H9 (cell line): ENCODE measurements at regions not wholly inside any gene's neighbourhood (a gene's known extent, or its start where the extent isn't known, plus 50 kb on each side); places are given as distances from the start of the nearest gene placed in this dataset.
"Not testable (repeated sequence)": the region's sequence is repeated elsewhere in the genome, so short reads cannot be mapped to it uniquely, and the experiment has no call there.

ENCODE experiments used
- DNase-seq: peaks from one replicate; pipeline ENCODE4 v3.0.0-alpha.2; 2017
- H2AFZ ChIP-seq: one replicate; pipeline ENCODE4 v1.6.1; 2013; ENCODE audit warnings: mild to moderate bottlenecking, low read length, control low read depth, moderate library complexity
- H2AK5ac ChIP-seq: 2 replicates; pipeline ENCODE4 v1.6.1; 2013; ENCODE audit warnings: low read length, control low read depth, mixed read lengths; ENCODE audit not compliant: insufficient read length
- H2BK120ac ChIP-seq: one replicate; pipeline ENCODE4 v1.6.1; 2013; ENCODE audit warnings: low read depth, mild to moderate bottlenecking, low read length, control low read depth, inconsistent platforms; ENCODE audit not compliant: poor library complexity, severe bottlenecking
- H2BK12ac ChIP-seq: 2 replicates; pipeline ENCODE4 v1.6.1; 2013; ENCODE audit warnings: low read length, control low read depth, mixed read lengths, low read depth; ENCODE audit not compliant: insufficient read length
- H2BK15ac ChIP-seq: 2 replicates; pipeline ENCODE4 v1.6.1; 2013; ENCODE audit warnings: low read depth, low read length, control low read depth
- H2BK20ac ChIP-seq: one replicate; pipeline ENCODE4 v1.6.1; 2013; ENCODE audit warnings: low read depth, mild to moderate bottlenecking, low read length, control low read depth, inconsistent platforms; ENCODE audit not compliant: poor library complexity, severe bottlenecking
- H2BK5ac ChIP-seq: 2 replicates; pipeline ENCODE4 v1.6.1; 2013; ENCODE audit warnings: low read length, control low read depth, mixed read lengths; ENCODE audit not compliant: insufficient read length
- H3K14ac ChIP-seq: 2 replicates; pipeline ENCODE4 v1.6.1; 2013; ENCODE audit warnings: low read length, control low read depth; ENCODE audit not compliant: insufficient read depth
- H3K18ac ChIP-seq: 2 replicates; pipeline ENCODE4 v1.6.1; 2013; ENCODE audit warnings: low read depth, mild to moderate bottlenecking, mixed read lengths, low read length, control low read depth; ENCODE audit not compliant: insufficient read length
- H3K23ac ChIP-seq: 2 replicates; pipeline ENCODE4 v1.6.1; 2013; ENCODE audit warnings: low read length, control low read depth, mixed read lengths, low read depth; ENCODE audit not compliant: insufficient read length
- H3K23me2 ChIP-seq: 2 replicates; pipeline ENCODE4 v1.6.1; 2013; ENCODE audit warnings: low read depth, mild to moderate bottlenecking, mixed read lengths, low read length, control low read depth; ENCODE audit not compliant: insufficient read length, poor library complexity, severe bottlenecking
- H3K27ac ChIP-seq: 2 replicates; pipeline ENCODE4 v1.5.1; 2013; ENCODE audit warnings: low read length, control low read depth, mixed read lengths, low read depth; ENCODE audit not compliant: insufficient read length
- H3K27me3 ChIP-seq: 2 replicates; pipeline ENCODE4 v1.6.1; 2013; ENCODE audit warnings: low read length, control low read depth, inconsistent platforms; ENCODE audit not compliant: insufficient read depth
- H3K4ac ChIP-seq: 2 replicates; pipeline ENCODE4 v1.6.1; 2013; ENCODE audit warnings: low read depth, mild to moderate bottlenecking, control low read depth, inconsistent platforms, low read length, moderate library complexity
- H3K4me1 ChIP-seq: 2 replicates; pipeline ENCODE4 v1.6.1; 2013; ENCODE audit warnings: low read length, control low read depth, inconsistent platforms; ENCODE audit not compliant: insufficient read depth
- H3K4me2 ChIP-seq: 2 replicates; pipeline ENCODE4 v1.6.1; 2013; ENCODE audit warnings: low read length, control low read depth, mixed read lengths; ENCODE audit not compliant: insufficient read length, insufficient read depth
- H3K56ac ChIP-seq: 2 replicates; pipeline ENCODE4 v1.6.1; 2013; ENCODE audit warnings: low read depth, mild to moderate bottlenecking, mixed read lengths, low read length, control low read depth; ENCODE audit not compliant: insufficient read length
- H3K79me1 ChIP-seq: 2 replicates; pipeline ENCODE4 v1.6.1; 2013; ENCODE audit warnings: low read depth, mild to moderate bottlenecking, moderate library complexity, low read length, control low read depth, inconsistent platforms; ENCODE audit not compliant: insufficient read depth, poor library complexity, severe bottlenecking
- H3K79me2 ChIP-seq: 2 replicates; pipeline ENCODE4 v1.6.1; 2013; ENCODE audit warnings: low read length, control low read depth, inconsistent platforms; ENCODE audit not compliant: insufficient read depth
- H3K9ac ChIP-seq: 2 replicates; pipeline ENCODE4 v1.6.1; 2013; ENCODE audit warnings: low read length, control low read depth, mixed read lengths; ENCODE audit not compliant: insufficient read length; ENCODE audit errors: extremely low read depth
- H3K9me3 ChIP-seq: one replicate; pipeline ENCODE4 v1.6.1; 2013; ENCODE audit warnings: low read depth, low read length, inconsistent platforms; ENCODE audit not compliant: control insufficient read depth
- H3T11ph ChIP-seq: one replicate; pipeline ENCODE4 v1.6.1; 2013; ENCODE audit warnings: mild to moderate bottlenecking, low read length, control low read depth, inconsistent platforms
- H4K20me1 ChIP-seq: one replicate; pipeline ENCODE4 v1.6.1; 2013; ENCODE audit not compliant: control insufficient read depth, insufficient read length, insufficient read depth
- H4K5ac ChIP-seq: 2 replicates; pipeline ENCODE4 v1.6.1; 2013; ENCODE audit warnings: low read depth, mild to moderate bottlenecking, mixed read lengths, low read length, control low read depth; ENCODE audit not compliant: insufficient read length
- H4K8ac ChIP-seq: replicated peaks from 2 replicates; pipeline ENCODE4 v1.6.1; 2013; ENCODE audit warnings: low read length, control low read depth, mixed read lengths, low read depth; ENCODE audit not compliant: insufficient read length
- H4K91ac ChIP-seq: 2 replicates; pipeline ENCODE4 v1.6.1; 2013; ENCODE audit warnings: low read depth, mild to moderate bottlenecking, moderate library complexity, mixed read lengths, low read length, control low read depth; ENCODE audit not compliant: insufficient read length
- H3K27ac Mint-ChIP-seq, 3 experiments: 2 replicates in 2 of 3; 3 replicates in 1 of 3; pipeline ENCODE4 v1.8.0; 2020 to 2021; ENCODE audit warnings: mixed read lengths in 3 of 3, mild to moderate bottlenecking in 1 of 3, moderate library complexity in 1 of 3
- H3K27me3 Mint-ChIP-seq: 2 replicates; pipeline ENCODE4 v1.8.0; 2021; ENCODE audit warnings: low read depth, mild to moderate bottlenecking, moderate library complexity, mixed read lengths
- H3K36me3 Mint-ChIP-seq, 3 experiments: 2 replicates in 2 of 3; 3 replicates in 1 of 3; pipeline ENCODE4 v1.8.0; 2020 to 2021; ENCODE audit warnings: low read depth in 3 of 3, mixed read lengths in 3 of 3; ENCODE audit not compliant: insufficient read depth in 1 of 3
- H3K4me1 Mint-ChIP-seq, 2 experiments: 2 replicates each; pipeline ENCODE4 v1.8.0; 2020; ENCODE audit warnings: mixed read lengths in 2 of 2
- H3K4me3 Mint-ChIP-seq, 2 experiments: 2 replicates in 1 of 2; 3 replicates in 1 of 2; pipeline ENCODE4 v1.8.0; 2020 to 2021; ENCODE audit warnings: mild to moderate bottlenecking in 2 of 2, mixed read lengths in 2 of 2, moderate library complexity in 1 of 2
- H3K9me3 Mint-ChIP-seq, 2 experiments: 2 replicates in 1 of 2; 3 replicates in 1 of 2; pipeline ENCODE4 v1.8.0; 2020; ENCODE audit warnings: mild to moderate bottlenecking in 2 of 2, mixed read lengths in 2 of 2, moderate library complexity in 1 of 2
- CTCF ChIP-seq: fragments of 200-600 bp; sonication (generic); conservative IDR thresholded peaks from 3 replicates; pipeline ENCODE4 v1.8.0; 2021; ENCODE audit warnings: antibody characterized with exemption, mild to moderate bottlenecking
- WGBS: extraction: QIAGEN DNeasy Blood & Tissue Kit; methylation state at CpG from one replicate; pipeline ENCODE4 v1.1.7; 2013; ENCODE audit warnings: missing lambda C conversion rate, low lambda C conversion rate, mixed read lengths; ENCODE audit not compliant: insufficient read length; ENCODE audit errors: extremely low coverage; 5-methylcytosine and 5-hydroxymethylcytosine counted together

DNA sequence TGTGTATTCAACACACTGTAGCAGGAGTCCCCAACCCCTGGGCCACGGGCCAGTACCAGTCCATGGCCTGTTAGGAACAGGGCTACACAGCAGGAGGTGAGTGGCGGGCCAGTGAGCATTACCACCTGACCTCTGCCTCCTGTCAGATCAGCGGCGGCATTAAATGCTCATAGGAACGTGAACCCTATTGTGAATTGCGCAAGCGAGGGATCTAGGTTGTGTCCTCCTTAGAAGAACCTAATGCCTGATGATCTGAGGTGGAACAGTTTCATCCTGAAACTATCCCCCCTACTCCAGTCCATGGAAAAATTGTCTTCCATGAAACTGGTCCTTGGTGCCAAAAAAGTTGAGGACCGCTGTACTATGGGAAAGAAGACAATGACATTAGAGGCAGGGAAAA lies 386.9 kb downstream of the PREX1 start:
- H3K27me3 ChIP-seq = no peaks in the 10 kb centered on the region
- no peak overlapping the region for H3K4me3 Mint-ChIP-seq
- no peak overlapping the region for H3K9ac ChIP-seq
- TF ChIP-seq CTCF = no peak
- H3K79me1 ChIP-seq = no peaks in the 10 kb centered on the region
- H3K27ac Mint-ChIP-seq = no peak overlapping the region; a peak in 1 of 7 replicates
- no peak for DNase-seq
- no peaks in the 10 kb centered on the region for H4K20me1 ChIP-seq
- no peak overlapping the region for H2BK12ac ChIP-seq
- no peaks in the 10 kb centered on the region for H3K4me1 ChIP-seq
- no peak overlapping the region for H2BK20ac ChIP-seq
- no peak overlapping the region for H3K4me2 ChIP-seq
- no peak overlapping the region for H3K23ac ChIP-seq
- H4K5ac ChIP-seq = no peak overlapping the region
- H4K8ac ChIP-seq = no peak overlapping the region
- H4K91ac ChIP-seq = no peak overlapping the region
- H3K56ac ChIP-seq = no peak overlapping the region
- no peak overlapping the region for H3T11ph ChIP-seq
- no peak overlapping the region for H3K18ac ChIP-seq
- no peak overlapping the region for H2BK5ac ChIP-seq
- no peak overlapping the region for H2AK5ac ChIP-seq
- H3K9me3 ChIP-seq = no peaks in the 10 kb centered on the region
- no peak overlapping the region for H3K27ac ChIP-seq
- H2BK15ac ChIP-seq = no peak overlapping the region
- H3K4ac ChIP-seq = no peak overlapping the region
- no peak overlapping the region for H2AFZ ChIP-seq
- peaks cover 0 to 3% of the 10 kb centered on the region in 2 experiments; a peak in 2 of 4 replicates for H3K4me1 Mint-ChIP-seq
- no peaks in the 10 kb centered on the region for H3K23me2 ChIP-seq
- no peaks in the 10 kb centered on the region for H3K79me2 ChIP-seq
- peaks cover 7% of the 10 kb centered on the region for H3K27me3 Mint-ChIP-seq
- peaks cover 18 to 27% of the 10 kb centered on the region in 2 experiments for H3K9me3 Mint-ChIP-seq
- H3K14ac ChIP-seq = no peak overlapping the region
- H2BK120ac ChIP-seq = no peak overlapping the region
- WGBS = no CpG with 5 or more reads among the region's 8 CpGs
- H3K36me3 Mint-ChIP-seq = peaks cover 5 to 26% (median 8%) of the 10 kb centered on the region in 3 experiments

- H2AFZ ChIP-seq, H3K14ac ChIP-seq, H2BK20ac ChIP-seq, H3K4me1 ChIP-seq, H2AK5ac ChIP-seq, H4K20me1 ChIP-seq, H3K9me3 ChIP-seq, H4K5ac ChIP-seq, H3K23me2 ChIP-seq, H3K23ac ChIP-seq, H3K56ac ChIP-seq, H2BK5ac ChIP-seq, H4K8ac ChIP-seq, H2BK120ac ChIP-seq, H3K18ac ChIP-seq, H3K4me3 Mint-ChIP-seq, H3K9ac ChIP-seq, H3K79me2 ChIP-seq, H3K27ac Mint-ChIP-seq, H3K4me1 Mint-ChIP-seq, H3K4me2 ChIP-seq, H3K4ac ChIP-seq, DNase-seq, H3K27me3 ChIP-seq, H3T11ph ChIP-seq, H4K91ac ChIP-seq, H2BK15ac ChIP-seq, H3K27ac ChIP-seq, H3K27me3 Mint-ChIP-seq, H2BK12ac ChIP-seq, H3K79me1 ChIP-seq: not testable (repeated sequence)
- peaks cover 5 to 21% (median 8%) of the 10 kb centered on the region in 3 experiments for H3K36me3 Mint-ChIP-seq
- WGBS = no CpG with 5 or more reads among the region's 3 CpGs
- peaks cover 18 to 25% of the 10 kb centered on the region in 2 experiments for H3K9me3 Mint-ChIP-seq
Measured at GRCh38 chr20:48440261-48440660, 387.5 kb downstream of the PREX1 start.
